ENCODE measurements at regions not wholly inside any gene's neighbourhood (a gene's known extent, or its start where the extent isn't known, plus 50 kb on each side); places are given as distances from the start of the nearest gene placed in this dataset.
"Not testable (repeated sequence)": the region's sequence is repeated elsewhere in the genome, so short reads cannot be mapped to it uniquely, and the experiment has no call there.

DNA sequence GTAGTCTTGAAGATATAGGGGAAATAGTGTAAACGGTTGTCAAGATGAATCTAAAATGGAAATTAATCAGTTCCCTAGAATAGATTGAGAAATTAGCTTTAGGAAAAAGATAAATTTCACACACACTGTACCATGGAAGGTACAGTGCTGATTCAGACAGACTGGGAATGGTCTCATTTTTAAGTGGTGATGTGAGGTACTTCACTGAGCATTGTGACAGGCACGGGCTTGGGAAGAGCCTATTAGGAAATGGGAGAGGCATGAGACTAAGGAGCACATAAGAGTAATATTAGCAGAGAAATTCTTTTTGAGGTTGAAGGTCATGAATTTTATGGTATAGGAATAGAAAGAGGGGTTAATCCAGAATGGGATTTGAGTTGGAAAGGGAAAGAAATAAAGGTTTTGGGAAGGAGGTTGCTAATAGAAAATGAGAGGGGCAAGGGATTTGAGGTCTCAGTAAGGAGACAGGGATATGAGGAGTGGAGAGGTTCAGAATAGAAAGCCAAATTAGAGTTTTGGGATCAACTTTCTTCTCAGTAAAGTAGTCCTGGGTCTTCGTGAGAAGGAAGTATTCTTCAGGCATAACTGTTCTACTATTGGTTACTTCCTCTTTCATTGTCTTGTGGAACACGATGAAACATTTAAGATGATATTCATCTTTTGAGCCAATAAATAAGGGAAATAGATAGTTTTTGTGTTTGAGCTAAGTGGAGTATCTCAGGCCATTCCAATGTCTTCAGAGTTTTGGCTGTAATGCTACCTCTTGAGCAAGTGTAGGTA lies 115.0 kb upstream of the FBXO28 start:
- not testable (repeated sequence) for TF ChIP-seq POLR2A (IDR thresholded peaks at IDR 0.05)
- TF ChIP-seq, protein P1, sequence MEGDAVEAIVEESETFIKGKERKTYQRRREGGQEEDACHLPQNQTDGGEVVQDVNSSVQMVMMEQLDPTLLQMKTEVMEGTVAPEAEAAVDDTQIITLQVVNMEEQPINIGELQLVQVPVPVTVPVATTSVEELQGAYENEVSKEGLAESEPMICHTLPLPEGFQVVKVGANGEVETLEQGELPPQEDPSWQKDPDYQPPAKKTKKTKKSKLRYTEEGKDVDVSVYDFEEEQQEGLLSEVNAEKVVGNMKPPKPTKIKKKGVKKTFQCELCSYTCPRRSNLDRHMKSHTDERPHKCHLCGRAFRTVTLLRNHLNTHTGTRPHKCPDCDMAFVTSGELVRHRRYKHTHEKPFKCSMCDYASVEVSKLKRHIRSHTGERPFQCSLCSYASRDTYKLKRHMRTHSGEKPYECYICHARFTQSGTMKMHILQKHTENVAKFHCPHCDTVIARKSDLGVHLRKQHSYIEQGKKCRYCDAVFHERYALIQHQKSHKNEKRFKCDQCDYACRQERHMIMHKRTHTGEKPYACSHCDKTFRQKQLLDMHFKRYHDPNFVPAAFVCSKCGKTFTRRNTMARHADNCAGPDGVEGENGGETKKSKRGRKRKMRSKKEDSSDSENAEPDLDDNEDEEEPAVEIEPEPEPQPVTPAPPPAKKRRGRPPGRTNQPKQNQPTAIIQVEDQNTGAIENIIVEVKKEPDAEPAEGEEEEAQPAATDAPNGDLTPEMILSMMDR (IDR thresholded peaks at IDR 0.05), result not testable (repeated sequence)

Measured in ovary (tissue), 3 donors.